Peyer's patch (tissue), 4 donors: ENCODE measurements at regions not wholly inside any gene's neighbourhood (a gene's known extent, or its start where the extent isn't known, plus 50 kb on each side); places are given as distances from the start of the nearest gene placed in this dataset.

ENCODE experiments used
- DNase-seq, 3 donors: peaks; one replicate each; pipeline ENCODE4 v3.0.0-alpha.2; 2017 to 2019
- H3K27ac ChIP-seq, 4 donors: fragments of 200-600 bp; sonication (generic); one replicate each; pipeline ENCODE4 v1.5.1; 2016 to 2019
- H3K27me3 ChIP-seq, 2 donors: fragments of 200-600 bp; sonication (generic); one replicate each; pipeline ENCODE4 v1.5.1; 2019
- H3K36me3 ChIP-seq, 3 donors: fragments of 200-600 bp; sonication (generic); one replicate each; pipeline ENCODE4 v1.5.1; 2016 to 2019
- H3K4me1 ChIP-seq, 4 donors: fragments of 200-600 bp; sonication (generic); one replicate each; pipeline ENCODE4 v1.5.1; 2016 to 2019
- H3K4me3 ChIP-seq, 4 donors: fragments of 200-600 bp; sonication (generic); 1 replicate in 3 of 4; 2 replicates in 1 of 4; pipeline ENCODE4 v1.5.1; 2016 to 2019; ENCODE audit warnings: mild to moderate bottlenecking in 1 of 4
- H3K9me3 ChIP-seq, 4 donors: fragments of 200-600 bp; sonication (generic); one replicate each; pipeline ENCODE4 v1.5.1; 2016 to 2019; ENCODE audit warnings: mild to moderate bottlenecking in 1 of 4
- CTCF ChIP-seq, 6 experiments: fragments of 450-650 bp in 4 of 6; fragments of 200-600 bp in 2 of 6; sonication (generic) in 1 of 6; IDR thresholded peaks; one replicate each; pipeline ENCODE4 v1.5.1; 2017 to 2019; ENCODE audit warnings: antibody characterized with exemption in 6 of 6, mild to moderate bottlenecking in 3 of 6, moderate library complexity in 1 of 6
- POLR2A ChIP-seq, 2 donors: fragments of 450-650 bp; IDR thresholded peaks; one replicate each; pipeline ENCODE4 v1.5.1; 2017; ENCODE audit warnings: antibody characterized with exemption in 2 of 2, mild to moderate bottlenecking in 2 of 2, moderate library complexity in 2 of 2

DNA sequence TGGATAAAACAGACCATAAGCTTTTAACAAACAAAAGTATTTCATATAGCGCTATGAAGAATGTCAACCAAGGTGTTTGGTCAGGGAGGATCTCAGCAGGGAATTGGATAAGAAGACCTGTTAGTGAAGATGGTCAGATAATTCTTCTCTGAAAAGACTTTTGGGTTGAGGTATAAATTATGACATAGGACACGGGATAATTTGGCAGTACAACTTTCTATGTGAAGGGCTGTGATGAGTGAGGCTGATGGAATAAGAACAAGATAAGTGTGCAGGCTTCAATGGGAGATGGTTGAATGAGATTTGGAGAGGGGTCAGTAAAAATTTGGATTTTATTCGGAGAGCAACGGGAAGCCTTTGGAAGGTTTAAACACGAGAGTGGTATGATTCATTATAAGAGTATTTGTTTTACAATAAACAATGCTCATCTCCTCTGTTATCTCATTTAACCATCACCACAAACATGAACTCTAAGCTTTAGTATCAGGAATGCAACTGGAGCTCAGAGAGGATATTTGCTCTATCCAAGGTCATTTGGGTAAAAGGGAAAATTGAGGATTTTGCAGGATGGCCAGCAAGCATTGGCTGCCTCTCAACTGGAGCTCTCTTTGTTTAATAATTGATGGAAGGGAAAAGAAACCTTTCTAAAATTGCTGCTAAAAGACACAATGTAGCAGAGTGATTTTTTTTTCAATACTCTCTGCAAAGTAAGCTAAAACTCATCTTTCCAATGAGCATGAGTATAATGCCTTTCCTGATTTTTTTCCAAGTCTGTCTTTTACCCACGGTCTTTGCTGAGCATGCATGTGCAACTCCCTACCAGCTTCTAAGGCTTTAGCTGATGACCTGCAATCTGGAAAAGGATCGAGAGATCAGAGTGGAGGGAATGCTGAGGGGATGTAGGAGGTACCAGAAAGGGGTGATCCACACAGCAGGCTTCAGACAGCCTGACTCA, 534.0 kb downstream of the CBLN4 start:
- H3K4me1 ChIP-seq, result no peaks in the 10 kb centered on the region
- no peaks in the 10 kb centered on the region for H3K27me3 ChIP-seq
- no peak overlapping the region for H3K4me3 ChIP-seq
- no peak for TF ChIP-seq CTCF (IDR thresholded peaks at IDR 0.05)
- no peak for TF ChIP-seq POLR2A (IDR thresholded peaks at IDR 0.05)
- H3K9me3 ChIP-seq, result no peaks in the 10 kb centered on the region
- DNase-seq, result no peak
- H3K27ac ChIP-seq, result no peak overlapping the region
- H3K36me3 ChIP-seq, result no peaks in the 10 kb centered on the region

GRCh38 chr20:55469074-55469473, 536.2 kb downstream of the CBLN4 start:
- H3K4me1 ChIP-seq, result no peaks in the 10 kb centered on the region
- H3K4me3 ChIP-seq, result no peak overlapping the region
- no peaks in the 10 kb centered on the region for H3K27me3 ChIP-seq
- TF ChIP-seq POLR2A (IDR thresholded peaks at IDR 0.05) (no peak), CTCF (IDR thresholded peaks at IDR 0.05) (no peak)
- DNase-seq, result no peak
- H3K36me3 ChIP-seq, result no peaks in the 10 kb centered on the region
- no peaks in the 10 kb centered on the region for H3K9me3 ChIP-seq
- no peak overlapping the region for H3K27ac ChIP-seq

GRCh38 chr20:55461519-55461918, 543.8 kb downstream of the CBLN4 start:
- DNase-seq, result no peak
- Histone ChIP-seq H3K36me3 (no peaks in the 10 kb centered on the region), H3K27me3 (no peaks in the 10 kb centered on the region), H3K9me3 (no peaks in the 10 kb centered on the region), H3K4me1 (no peaks in the 10 kb centered on the region), H3K4me3 (no peak overlapping the region), H3K27ac (no peak overlapping the region)
- TF ChIP-seq CTCF (IDR thresholded peaks at IDR 0.05) (no peak), POLR2A (IDR thresholded peaks at IDR 0.05) (no peak)

DNA sequence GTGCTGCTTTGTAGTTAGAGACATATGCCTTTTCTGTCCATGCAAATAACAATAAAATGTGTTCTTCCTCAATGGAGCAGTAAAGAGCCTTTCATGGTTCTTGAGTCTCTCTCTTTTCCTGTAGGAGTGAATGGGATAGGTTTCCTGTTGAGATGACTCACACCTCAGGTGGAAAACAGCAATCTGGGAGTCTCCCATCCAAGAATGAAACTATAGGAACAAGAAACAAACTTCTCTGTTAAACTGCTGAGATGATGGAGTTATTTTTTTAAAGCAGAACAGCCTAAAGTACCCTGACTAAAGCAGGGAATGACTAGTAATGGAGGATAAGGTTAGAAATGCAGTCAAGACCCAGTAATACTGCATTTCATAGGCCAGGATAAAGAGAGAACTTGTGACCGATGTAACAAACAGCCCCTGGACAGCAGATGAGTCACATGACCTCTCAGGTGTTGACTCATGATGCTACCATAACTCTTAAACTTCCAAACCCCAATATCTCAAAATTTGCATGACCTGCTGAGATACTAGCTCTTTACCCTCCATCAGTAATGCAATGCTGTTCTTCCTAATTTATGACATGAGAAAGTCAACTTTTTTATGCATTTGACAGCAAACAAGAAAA, 548.9 kb downstream of the CBLN4 start:
- TF ChIP-seq CTCF (IDR thresholded peaks at IDR 0.05) (no peak), POLR2A (IDR thresholded peaks at IDR 0.05) (no peak)
- H3K4me3 ChIP-seq, result no peak overlapping the region
- H3K4me1 ChIP-seq, result no peaks in the 10 kb centered on the region
- no peak overlapping the region for H3K27ac ChIP-seq
- no peak for DNase-seq
- no peaks in the 10 kb centered on the region for H3K36me3 ChIP-seq
- H3K9me3 ChIP-seq, result no peaks in the 10 kb centered on the region
- H3K27me3 ChIP-seq, result no peaks in the 10 kb centered on the region

DNA sequence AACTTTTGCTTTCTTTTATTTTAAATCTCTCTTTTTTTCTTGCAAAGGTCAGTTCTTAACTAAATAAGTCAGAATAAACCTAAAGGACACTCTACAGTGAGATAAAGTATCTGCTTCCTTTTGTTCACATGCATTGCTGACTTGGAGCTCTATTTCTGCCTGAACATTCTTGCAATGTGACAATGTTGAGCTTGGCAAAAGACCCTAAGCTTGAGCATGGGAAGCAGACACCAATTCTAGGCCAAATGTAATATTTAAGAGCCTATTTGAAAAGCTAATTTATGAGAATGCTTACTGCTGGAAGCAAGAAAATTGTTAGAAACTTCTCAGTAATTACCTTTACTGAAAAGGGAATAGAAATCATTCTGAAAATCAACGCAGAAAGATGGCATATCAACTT, 556.2 kb downstream of the CBLN4 start:
- no peaks in the 10 kb centered on the region for H3K9me3 ChIP-seq
- no peak for TF ChIP-seq POLR2A (IDR thresholded peaks at IDR 0.05)
- no peak for TF ChIP-seq CTCF (IDR thresholded peaks at IDR 0.05)
- H3K27ac ChIP-seq, result no peak overlapping the region
- no peaks in the 10 kb centered on the region for H3K27me3 ChIP-seq
- no peak overlapping the region for H3K4me3 ChIP-seq
- H3K4me1 ChIP-seq, result no peaks in the 10 kb centered on the region
- H3K36me3 ChIP-seq, result no peaks in the 10 kb centered on the region
- DNase-seq, result no peak
